ENCODE measurements at regions not wholly inside any gene's neighbourhood (a gene's known extent, or its start where the extent isn't known, plus 50 kb on each side); places are given as distances from the start of the nearest gene placed in this dataset.
A peak's percentile ranks its signal among the peaks of the same experiment; 100 is the strongest.

GRCh38 chr2:144330951-144331673 lies 188.8 kb downstream of the ZEB2 start:
- ChIA-PET POLR2A (ENCODE audit: low non-redundant PET) (no interaction called here), CTCF (no interaction called here)
- no peak for DNase-seq (ENCODE audit: low spot score)
- no peaks in the 10 kb centered on the region for H3K36me3 ChIP-seq (ENCODE audit: insufficient read depth, low read length, poor library complexity, severe bottlenecking)
- intact Hi-C loops (cut with micrococcal nuclease; ENCODE audit: unreplicated experiment) = loop anchor here (5.0 kb wide), 1 partner anchor 186 kb away; no protein-coding TSS in a partner anchor
- TF ChIP-seq, protein P1, sequence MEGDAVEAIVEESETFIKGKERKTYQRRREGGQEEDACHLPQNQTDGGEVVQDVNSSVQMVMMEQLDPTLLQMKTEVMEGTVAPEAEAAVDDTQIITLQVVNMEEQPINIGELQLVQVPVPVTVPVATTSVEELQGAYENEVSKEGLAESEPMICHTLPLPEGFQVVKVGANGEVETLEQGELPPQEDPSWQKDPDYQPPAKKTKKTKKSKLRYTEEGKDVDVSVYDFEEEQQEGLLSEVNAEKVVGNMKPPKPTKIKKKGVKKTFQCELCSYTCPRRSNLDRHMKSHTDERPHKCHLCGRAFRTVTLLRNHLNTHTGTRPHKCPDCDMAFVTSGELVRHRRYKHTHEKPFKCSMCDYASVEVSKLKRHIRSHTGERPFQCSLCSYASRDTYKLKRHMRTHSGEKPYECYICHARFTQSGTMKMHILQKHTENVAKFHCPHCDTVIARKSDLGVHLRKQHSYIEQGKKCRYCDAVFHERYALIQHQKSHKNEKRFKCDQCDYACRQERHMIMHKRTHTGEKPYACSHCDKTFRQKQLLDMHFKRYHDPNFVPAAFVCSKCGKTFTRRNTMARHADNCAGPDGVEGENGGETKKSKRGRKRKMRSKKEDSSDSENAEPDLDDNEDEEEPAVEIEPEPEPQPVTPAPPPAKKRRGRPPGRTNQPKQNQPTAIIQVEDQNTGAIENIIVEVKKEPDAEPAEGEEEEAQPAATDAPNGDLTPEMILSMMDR (conservative IDR thresholded peaks at IDR 0.05; ENCODE audit: low read depth, low read length) = no peak
- TF ChIP-seq EZH2 (IDR thresholded peaks at IDR 0.05; ENCODE audit: borderline replicate concordance, low read depth, low read length, poor library complexity, severe bottlenecking) = no peak
- no peaks in the 10 kb centered on the region for H3K9me3 ChIP-seq (ENCODE audit: low read depth, low read length, poor library complexity, severe bottlenecking)
- no peaks in the 10 kb centered on the region for H3K27me3 ChIP-seq (replicated peaks; ENCODE audit: insufficient read depth, low read depth, low read length, poor library complexity)
- H3K27ac ChIP-seq (ENCODE audit: low read depth, low read length, poor library complexity, severe bottlenecking) = peak overlapping the region; percentile 95
- BruUV-seq (replicated peaks) = TSS peak; percentile 61
- H3K4me1 ChIP-seq (ENCODE audit: insufficient read depth, low read length, poor library complexity, severe bottlenecking) = peaks cover 13% of the 10 kb centered on the region
- peak overlapping the region; percentile 60 for H3K4me3 ChIP-seq (ENCODE audit: low read depth, low read length, poor library complexity, severe bottlenecking)

- Histone ChIP-seq H3K4me3 (ENCODE audit: low read depth, low read length, poor library complexity, severe bottlenecking) (no peak overlapping the region), H3K27me3 (replicated peaks; ENCODE audit: insufficient read depth, low read depth, low read length, poor library complexity) (no peaks in the 10 kb centered on the region), H3K36me3 (ENCODE audit: insufficient read depth, low read length, poor library complexity, severe bottlenecking) (no peaks in the 10 kb centered on the region), H3K4me1 (ENCODE audit: insufficient read depth, low read length, poor library complexity, severe bottlenecking) (peaks cover 24% of the 10 kb centered on the region), H3K27ac (ENCODE audit: low read depth, low read length, poor library complexity, severe bottlenecking) (no peak overlapping the region), H3K9me3 (ENCODE audit: low read depth, low read length, poor library complexity, severe bottlenecking) (no peaks in the 10 kb centered on the region)
- ChIA-PET CTCF (no interaction called here), POLR2A (ENCODE audit: low non-redundant PET) (no interaction called here)
- DNase-seq (ENCODE audit: low spot score) = no peak
- BruUV-seq (replicated peaks) = no TSS peak
- TF ChIP-seq, protein P1 (conservative IDR thresholded peaks at IDR 0.05; ENCODE audit: low read depth, low read length) = no peak
- TF ChIP-seq EZH2 (IDR thresholded peaks at IDR 0.05; ENCODE audit: borderline replicate concordance, low read depth, low read length, poor library complexity, severe bottlenecking) = no peak
- intact Hi-C loops (cut with micrococcal nuclease; ENCODE audit: unreplicated experiment) = loop anchor here (10.0 kb wide), 1 partner anchor 615 kb away; no protein-coding TSS in a partner anchor
These were observed 190.4 kb downstream of the ZEB2 start for GRCh38 chr2:144329472-144329871.

DNA sequence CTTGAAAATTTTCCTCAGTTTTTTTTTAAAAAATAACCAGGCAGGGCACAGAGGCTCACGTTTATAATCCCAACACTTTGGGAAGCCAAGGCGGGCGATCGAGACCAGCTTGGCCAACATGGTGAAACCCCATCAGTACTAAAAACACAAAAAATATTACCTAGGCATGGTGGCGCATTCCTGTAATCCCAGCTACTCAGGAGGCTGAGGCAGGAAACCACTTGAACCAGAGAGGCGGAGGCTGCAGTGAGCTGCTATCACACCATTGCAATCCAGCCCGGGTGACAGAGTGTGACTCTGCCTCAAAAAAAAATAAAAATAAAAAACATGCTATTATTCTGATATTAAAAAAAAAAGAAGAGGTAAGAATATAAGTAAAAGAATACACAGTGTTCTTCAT lies 191.0 kb downstream of the ZEB2 start:
- TF ChIP-seq, protein P1 (conservative IDR thresholded peaks at IDR 0.05; ENCODE audit: low read depth, low read length) = no peak
- TF ChIP-seq EZH2 (IDR thresholded peaks at IDR 0.05; ENCODE audit: borderline replicate concordance, low read depth, low read length, poor library complexity, severe bottlenecking) = no peak
- intact Hi-C loops (cut with micrococcal nuclease; ENCODE audit: unreplicated experiment) = loop anchor here (10.0 kb wide), 1 partner anchor 616 kb away; no protein-coding TSS in a partner anchor
- BruUV-seq (replicated peaks) = no TSS peak

More for the DNA sequence above, 191.0 kb downstream of the ZEB2 start:
- ChIA-PET CTCF (no interaction called here), POLR2A (ENCODE audit: low non-redundant PET) (no interaction called here)
- Histone ChIP-seq H3K27ac (ENCODE audit: low read depth, low read length, poor library complexity, severe bottlenecking) (no peak overlapping the region), H3K27me3 (replicated peaks; ENCODE audit: insufficient read depth, low read depth, low read length, poor library complexity) (no peaks in the 10 kb centered on the region), H3K4me3 (ENCODE audit: low read depth, low read length, poor library complexity, severe bottlenecking) (no peak overlapping the region), H3K36me3 (ENCODE audit: insufficient read depth, low read length, poor library complexity, severe bottlenecking) (no peaks in the 10 kb centered on the region), H3K4me1 (ENCODE audit: insufficient read depth, low read length, poor library complexity, severe bottlenecking) (peaks cover 24% of the 10 kb centered on the region), H3K9me3 (ENCODE audit: low read depth, low read length, poor library complexity, severe bottlenecking) (peaks cover under 1% of the 10 kb centered on the region)
- DNase-seq (ENCODE audit: low spot score) = no peak
